Fibroblast of pulmonary artery (primary cell): ENCODE measurements at regions not wholly inside any gene's neighbourhood (a gene's known extent, or its start where the extent isn't known, plus 50 kb on each side); places are given as distances from the start of the nearest gene placed in this dataset.
"Not testable (repeated sequence)": the region's sequence is repeated elsewhere in the genome, so short reads cannot be mapped to it uniquely, and the experiment has no call there.

Experiments used
- DNase-seq: peaks from one replicate; pipeline ENCODE4 v3.0.0-alpha.2; 2010; ENCODE audit warnings: low read depth
- H3K4me3 ChIP-seq: replicated peaks from 2 replicates; pipeline ENCODE4 v1.5.1; 2011; ENCODE audit warnings: low read depth, mild to moderate bottlenecking, control low read depth, low read length, moderate library complexity
- TF ChIP-seq, protein P1 (sequence below): IDR thresholded peaks from 2 replicates; pipeline ENCODE4 v1.5.1; 2011; ENCODE audit warnings: mild to moderate bottlenecking, control low read depth, low read length, inconsistent platforms; ENCODE audit errors: missing control alignments

DNA sequence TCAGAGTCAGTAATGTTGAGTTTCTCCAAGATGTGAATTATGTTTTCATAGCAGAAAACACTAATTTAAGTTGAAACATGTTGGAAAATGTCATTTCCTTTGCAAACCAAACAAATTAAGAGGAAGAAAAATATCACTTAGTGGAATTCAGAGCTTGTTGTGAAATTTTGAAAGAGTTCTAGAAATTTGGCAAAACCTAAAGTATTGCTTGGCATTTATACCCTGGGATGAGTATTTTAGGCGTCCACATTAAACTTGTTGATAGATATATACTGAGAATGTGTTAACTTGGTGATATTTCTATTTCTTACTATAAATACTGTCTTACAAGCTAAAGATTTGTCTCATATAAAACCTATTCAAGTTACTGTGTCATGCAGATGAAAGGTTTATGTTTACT, 335.2 kb downstream of the NSUN3 start:
- DNase-seq = no peak
- H3K4me3 ChIP-seq = no peak overlapping the region
- TF ChIP-seq, protein P1, sequence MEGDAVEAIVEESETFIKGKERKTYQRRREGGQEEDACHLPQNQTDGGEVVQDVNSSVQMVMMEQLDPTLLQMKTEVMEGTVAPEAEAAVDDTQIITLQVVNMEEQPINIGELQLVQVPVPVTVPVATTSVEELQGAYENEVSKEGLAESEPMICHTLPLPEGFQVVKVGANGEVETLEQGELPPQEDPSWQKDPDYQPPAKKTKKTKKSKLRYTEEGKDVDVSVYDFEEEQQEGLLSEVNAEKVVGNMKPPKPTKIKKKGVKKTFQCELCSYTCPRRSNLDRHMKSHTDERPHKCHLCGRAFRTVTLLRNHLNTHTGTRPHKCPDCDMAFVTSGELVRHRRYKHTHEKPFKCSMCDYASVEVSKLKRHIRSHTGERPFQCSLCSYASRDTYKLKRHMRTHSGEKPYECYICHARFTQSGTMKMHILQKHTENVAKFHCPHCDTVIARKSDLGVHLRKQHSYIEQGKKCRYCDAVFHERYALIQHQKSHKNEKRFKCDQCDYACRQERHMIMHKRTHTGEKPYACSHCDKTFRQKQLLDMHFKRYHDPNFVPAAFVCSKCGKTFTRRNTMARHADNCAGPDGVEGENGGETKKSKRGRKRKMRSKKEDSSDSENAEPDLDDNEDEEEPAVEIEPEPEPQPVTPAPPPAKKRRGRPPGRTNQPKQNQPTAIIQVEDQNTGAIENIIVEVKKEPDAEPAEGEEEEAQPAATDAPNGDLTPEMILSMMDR = no peak

DNA sequence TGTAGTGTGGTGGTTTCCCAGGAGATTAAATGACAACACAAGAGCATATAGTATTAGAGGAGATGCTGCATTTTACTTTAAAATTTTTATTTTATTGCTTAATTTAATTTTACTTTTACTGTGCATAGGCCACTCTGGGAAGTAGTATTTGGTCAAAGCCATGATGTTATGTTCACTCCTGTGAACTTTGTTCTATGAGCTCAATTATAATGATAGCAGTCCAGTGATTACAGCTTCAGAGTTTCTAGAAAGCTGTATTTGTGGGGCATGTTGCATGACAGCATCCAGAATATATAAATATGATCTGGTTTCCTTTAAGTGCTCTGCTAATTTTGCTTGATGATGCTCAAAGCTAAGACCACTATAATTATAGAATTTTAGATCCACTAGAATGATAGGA, 338.6 kb downstream of the NSUN3 start:
- no peak overlapping the region for H3K4me3 ChIP-seq
- TF ChIP-seq, protein P1 = no peak
- no peak for DNase-seq

DNA sequence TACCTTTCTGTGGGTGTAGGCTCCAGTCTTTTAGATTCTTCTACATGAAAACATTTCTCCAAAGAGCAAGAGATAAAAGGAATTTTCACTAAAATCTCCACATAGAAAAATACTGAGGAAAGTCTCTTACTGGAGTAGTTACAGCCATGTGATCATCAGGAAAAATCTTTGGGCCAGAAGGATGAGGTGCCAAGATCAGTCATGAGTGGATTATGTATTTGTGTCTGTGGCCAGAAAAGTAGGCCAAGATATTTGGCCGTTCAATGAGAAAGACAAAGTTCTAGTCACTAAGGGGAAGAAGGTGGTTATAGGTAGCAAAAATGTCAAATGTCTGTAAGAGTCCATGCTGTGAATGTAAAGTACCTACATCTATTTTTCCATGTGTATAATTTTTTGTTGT, 339.3 kb downstream of the NSUN3 start:
- no peak overlapping the region for H3K4me3 ChIP-seq
- TF ChIP-seq, protein P1 = no peak
- DNase-seq = no peak

DNA sequence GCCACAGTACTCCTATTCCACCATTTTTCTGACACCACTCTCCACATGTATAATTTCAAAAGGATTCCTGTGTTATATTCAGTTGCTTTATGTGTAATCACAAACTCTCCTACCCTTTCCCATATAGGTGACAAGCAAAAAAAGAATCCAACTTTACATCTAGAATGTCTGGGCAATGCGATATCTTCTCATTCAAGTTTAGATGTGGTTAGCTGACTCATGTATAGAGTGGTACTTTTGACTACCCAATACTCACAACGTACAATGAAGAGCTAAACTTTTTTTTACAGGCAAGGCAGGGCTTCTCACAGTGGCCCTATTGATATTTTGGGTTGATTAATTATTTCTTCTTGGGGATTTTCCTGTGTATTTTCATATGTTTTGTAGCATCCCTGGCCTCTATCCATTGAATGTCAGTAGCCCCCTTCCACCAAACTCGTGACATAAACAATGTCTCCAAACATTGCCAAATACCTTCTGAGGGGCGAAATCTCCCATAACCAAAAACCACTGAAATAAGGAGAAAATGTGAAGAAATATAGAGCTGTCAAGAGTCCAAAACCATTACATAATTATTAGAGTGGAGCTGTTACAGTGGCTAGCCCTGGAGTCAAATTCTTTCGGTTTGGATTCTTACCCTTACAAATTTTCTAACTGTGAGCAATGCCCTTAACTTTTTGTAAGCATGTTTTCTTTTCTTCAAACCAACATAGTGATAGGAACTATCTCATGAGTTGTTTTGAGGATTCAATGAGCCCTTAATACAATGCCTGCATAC, 342.6 kb downstream of the NSUN3 start:
- no peak for DNase-seq
- no peak overlapping the region for H3K4me3 ChIP-seq
- TF ChIP-seq, protein P1 = no peak

DNA sequence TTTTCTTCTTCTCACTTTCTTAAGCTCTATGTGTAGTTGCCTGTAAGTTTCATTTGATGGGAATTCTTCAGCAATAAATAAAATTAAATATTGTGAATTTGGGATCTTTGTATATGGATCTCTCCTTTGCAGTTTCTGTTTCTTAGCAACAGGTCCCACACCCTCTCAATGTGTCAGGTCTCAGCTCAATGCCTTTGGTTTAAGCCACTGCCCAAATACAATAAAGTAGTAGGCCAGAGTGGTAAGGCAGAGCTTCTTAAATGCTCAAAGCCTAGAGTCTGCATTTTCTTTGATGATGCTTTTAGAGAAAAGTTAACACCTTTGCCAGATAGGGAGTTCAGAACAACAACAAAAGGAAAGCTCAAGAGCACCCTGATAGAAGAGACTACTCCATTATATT, 343.7 kb downstream of the NSUN3 start:
- no peak for DNase-seq
- H3K4me3 ChIP-seq = no peak overlapping the region
- TF ChIP-seq, protein P1 = no peak

DNA sequence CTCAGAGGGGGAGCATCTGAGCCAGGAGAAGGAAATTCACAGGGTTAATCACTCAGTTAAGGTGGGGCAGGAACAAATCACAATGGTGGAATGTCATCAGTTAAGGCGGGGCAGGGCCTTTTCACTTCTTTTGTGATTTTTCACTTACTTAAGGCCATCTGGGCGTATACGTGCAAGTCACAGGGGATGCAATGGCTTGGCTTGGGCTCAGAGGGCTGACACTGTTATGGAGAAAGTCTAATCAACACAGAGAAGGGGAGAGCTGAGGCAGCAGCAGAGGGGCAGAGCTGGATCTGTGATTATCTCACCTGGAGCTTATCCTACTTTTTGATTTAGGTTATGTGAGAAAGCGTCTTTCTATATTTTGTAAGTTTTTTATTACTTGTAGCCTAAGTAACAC, 350.1 kb downstream of the NSUN3 start:
- DNase-seq, H3K4me3 ChIP-seq: not testable (repeated sequence)

DNA sequence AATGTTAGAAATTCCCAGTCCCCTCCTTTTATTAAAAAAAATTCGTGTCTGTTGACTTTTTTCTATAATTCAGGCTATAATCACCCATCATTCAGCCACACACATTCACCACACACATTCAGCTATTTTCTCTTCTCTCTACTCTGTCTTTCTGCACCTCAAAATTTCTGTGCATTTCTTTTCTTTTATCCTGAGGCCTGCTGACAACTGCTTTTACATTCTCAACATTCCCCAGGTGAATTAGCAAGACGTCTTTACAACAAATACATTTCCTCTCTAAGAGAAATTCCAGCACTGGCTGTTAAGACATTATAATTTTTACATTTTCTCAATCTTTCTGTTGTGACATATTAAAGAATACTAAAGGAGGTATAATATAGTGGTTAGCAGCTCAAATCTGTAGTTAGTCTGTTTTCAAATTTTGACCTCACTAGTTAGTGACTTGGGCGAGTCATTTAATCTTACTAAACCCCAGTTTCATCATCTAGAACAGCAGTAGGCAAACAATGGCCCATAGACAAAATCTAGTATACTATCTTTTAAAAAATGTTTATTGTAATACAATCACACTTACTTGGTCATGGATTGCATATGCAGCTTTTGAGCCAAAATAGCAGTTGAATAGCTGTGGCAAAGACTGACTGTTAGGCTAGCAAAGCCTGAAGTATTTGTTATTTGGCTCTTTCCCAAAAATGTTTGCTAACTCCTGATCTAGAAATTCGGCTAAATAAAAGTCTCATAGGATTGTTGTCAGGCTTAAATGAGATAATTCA, 350.7 kb downstream of the NSUN3 start:
- TF ChIP-seq, protein P1 = no peak
- peak; percentile 83 for DNase-seq
- H3K4me3 ChIP-seq = no peak overlapping the region
